Fibroblast of villous mesenchyme (primary cell): ENCODE measurements at regions not wholly inside any gene's neighbourhood (a gene's known extent, or its start where the extent isn't known, plus 50 kb on each side); places are given as distances from the start of the nearest gene placed in this dataset.

ENCODE experiments used
- DNase-seq: peaks from one replicate; pipeline ENCODE4 v3.0.0-alpha.2; 2010; ENCODE audit warnings: low read depth
- H3K4me3 ChIP-seq: 2 replicates; pipeline ENCODE4 v1.5.1; 2011; ENCODE audit warnings: low read depth, mild to moderate bottlenecking, low read length
- CTCF ChIP-seq: IDR thresholded peaks from 2 replicates; pipeline ENCODE4 v1.5.1; 2012; ENCODE audit warnings: low read depth, mild to moderate bottlenecking, low read length; ENCODE audit not compliant: insufficient read depth

DNA sequence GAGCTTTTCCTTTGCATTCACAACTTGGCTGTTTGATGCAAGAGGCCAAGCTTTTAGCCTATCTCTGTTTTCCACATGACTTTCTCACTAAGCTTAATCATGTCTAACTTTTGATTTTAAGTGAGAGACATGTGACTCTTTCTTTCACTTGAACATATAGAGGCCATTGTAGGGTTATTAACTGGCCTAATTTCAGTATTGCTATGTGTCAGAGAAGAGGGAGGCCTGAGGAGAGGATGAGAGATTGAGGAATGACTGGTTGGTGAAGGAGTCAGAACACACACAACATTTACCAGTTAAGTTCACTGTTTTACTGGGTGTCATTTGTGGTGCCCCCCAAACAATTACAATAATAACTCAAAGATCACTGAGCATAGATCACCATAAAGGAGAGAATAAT, 193.5 kb downstream of the CYYR1 start:
- no peak for TF ChIP-seq CTCF
- DNase-seq, result no peak
- H3K4me3 ChIP-seq, result no peak overlapping the region

DNA sequence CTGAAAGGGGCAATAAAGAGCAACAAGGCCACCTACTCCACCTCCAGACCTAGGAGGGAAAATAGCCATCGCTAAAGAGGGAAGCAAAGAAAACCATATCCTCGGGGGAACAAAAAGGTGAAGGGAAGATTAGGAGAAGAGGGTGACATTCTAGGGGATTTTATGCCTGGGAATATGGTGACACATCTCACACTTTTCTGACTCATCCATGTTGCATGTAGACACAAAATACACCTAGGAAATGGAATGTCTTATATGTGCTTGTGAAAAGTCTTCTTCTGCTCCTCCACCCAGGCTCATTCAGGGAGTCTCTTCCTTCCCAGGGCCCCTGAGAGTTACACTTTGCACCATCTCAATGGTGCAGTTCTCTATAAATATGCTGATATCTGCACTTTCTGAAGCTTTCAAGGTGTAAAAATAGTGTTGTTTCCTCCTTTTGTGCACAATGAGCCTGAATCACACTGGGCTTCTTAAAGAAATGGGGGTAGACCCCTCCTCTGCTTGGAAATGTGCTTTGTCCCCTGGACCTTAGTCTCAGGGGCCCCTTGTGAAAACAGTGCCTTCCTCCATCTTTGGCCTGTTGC, 195.9 kb downstream of the CYYR1 start:
- no peak overlapping the region for H3K4me3 ChIP-seq
- no peak for TF ChIP-seq CTCF
- no peak for DNase-seq

- TF ChIP-seq CTCF, result no peak
- no peak overlapping the region for H3K4me3 ChIP-seq
- DNase-seq, result no peak
Observed at GRCh38 chr21:26374817-26375216, 198.3 kb downstream of the CYYR1 start.

- H3K4me3 ChIP-seq, result no peak overlapping the region
- no peak for TF ChIP-seq CTCF
- no peak for DNase-seq
Observed at GRCh38 chr21:26368591-26369320, 198.2 kb upstream of the APP start.

- no peak for DNase-seq
- no peak for TF ChIP-seq CTCF
- H3K4me3 ChIP-seq, result no peak overlapping the region
Observed at GRCh38 chr21:26366781-26367180, 196.2 kb upstream of the APP start.

DNA sequence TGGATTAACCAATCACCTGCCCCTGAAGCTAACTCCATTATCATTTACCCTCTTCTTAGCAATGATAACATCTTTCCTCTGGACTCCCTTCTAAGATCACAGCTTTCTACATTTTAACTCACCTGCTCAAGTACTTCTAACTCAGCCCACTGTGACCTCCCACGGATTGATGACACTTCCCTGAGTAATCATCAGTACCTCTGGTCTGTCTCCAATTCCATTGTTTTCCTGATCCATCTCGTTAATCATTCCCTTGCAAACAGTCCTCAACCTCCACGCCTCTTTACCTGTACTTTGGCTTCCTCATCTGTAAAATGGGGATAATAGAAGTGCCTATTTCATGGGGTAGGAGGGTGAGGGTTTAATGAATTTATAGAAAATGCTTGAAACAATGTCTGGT, 195.3 kb upstream of the APP start:
- DNase-seq, result no peak
- H3K4me3 ChIP-seq, result no peak overlapping the region
- TF ChIP-seq CTCF, result no peak

GRCh38 chr21:26351661-26352060, 181.1 kb upstream of the APP start:
- no peak for DNase-seq
- no peak overlapping the region for H3K4me3 ChIP-seq
- no peak for TF ChIP-seq CTCF
